Stimulated activated memory B cell treated with anti-CD40 and anti-IgM and Interleukin-4, amounts not matched to agents 10 μg/mL and 1 μg/mL and 100 μg/mL, for 72 hours (primary cell): ENCODE measurements at regions not wholly inside any gene's neighbourhood (a gene's known extent, or its start where the extent isn't known, plus 50 kb on each side); places are given as distances from the start of the nearest gene placed in this dataset.
"Not testable (repeated sequence)": the region's sequence is repeated elsewhere in the genome, so short reads cannot be mapped to it uniquely, and the experiment has no call there.

ENCODE experiments used
- ATAC-seq: fragments of 150-1000 bp; cut with Tn5 transposase; 2 replicates; pipeline ENCODE4 v1.10.0; 2021
- H3K27ac Mint-ChIP-seq: one replicate; pipeline ENCODE4 v1.8.0; 2022; ENCODE audit warnings: mild to moderate bottlenecking, mixed read lengths
- H3K27me3 Mint-ChIP-seq: one replicate; pipeline ENCODE4 v1.8.0; 2022; ENCODE audit warnings: mixed read lengths
- H3K36me3 Mint-ChIP-seq: one replicate; pipeline ENCODE4 v1.8.0; 2022; ENCODE audit warnings: mixed read lengths
- H3K4me1 Mint-ChIP-seq: one replicate; pipeline ENCODE4 v1.8.0; 2022; ENCODE audit warnings: mixed read lengths
- H3K4me3 Mint-ChIP-seq: one replicate; pipeline ENCODE4 v1.8.0; 2022; ENCODE audit warnings: mild to moderate bottlenecking, moderate library complexity, mixed read lengths
- H3K9me3 Mint-ChIP-seq: one replicate; pipeline ENCODE4 v1.8.0; 2022; ENCODE audit warnings: mixed read lengths

GRCh38 chr2:224650815-224651439 lies 65.2 kb downstream of the CCDC195 start:
- ATAC-seq: peak; percentile 53
- Mint-ChIP-seq H3K4me1 (peaks cover 16% of the 10 kb centered on the region), H3K27me3 (no peaks in the 10 kb centered on the region), H3K36me3 (no peaks in the 10 kb centered on the region), H3K9me3 (no peaks in the 10 kb centered on the region), H3K4me3 (no peak overlapping the region), H3K27ac (peak overlapping the region; percentile 35)

DNA sequence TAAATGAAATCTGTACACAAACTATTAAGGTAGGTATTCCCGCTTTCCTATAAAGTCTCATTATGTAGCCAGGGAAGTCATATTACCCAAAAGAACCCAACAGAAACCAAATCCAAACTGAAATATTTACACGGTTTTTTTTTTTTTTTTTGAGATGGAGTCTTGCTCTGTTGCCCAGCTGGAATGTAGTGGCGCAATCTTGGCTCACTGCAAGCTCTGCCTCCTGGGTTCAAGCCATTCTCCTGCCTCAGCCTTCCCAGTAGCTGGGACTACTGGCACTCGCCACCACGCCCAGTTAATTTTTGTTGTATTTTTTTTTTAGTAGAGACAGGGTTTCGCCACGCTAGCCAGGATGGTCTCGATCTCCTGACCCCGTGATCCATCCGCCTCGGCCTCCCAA lies 62.5 kb upstream of the CUL3 start:
- not testable (repeated sequence) for H3K36me3 Mint-ChIP-seq, H3K27ac Mint-ChIP-seq, H3K9me3 Mint-ChIP-seq, ATAC-seq, H3K27me3 Mint-ChIP-seq, H3K4me3 Mint-ChIP-seq
- peaks cover 26% of the 10 kb centered on the region for H3K4me1 Mint-ChIP-seq

- no peaks in the 10 kb centered on the region for H3K36me3 Mint-ChIP-seq
- H3K27ac Mint-ChIP-seq: peak overlapping the region; percentile 44
- H3K4me3 Mint-ChIP-seq: no peak overlapping the region
- H3K4me1 Mint-ChIP-seq: peaks cover 32% of the 10 kb centered on the region
- no peaks in the 10 kb centered on the region for H3K27me3 Mint-ChIP-seq
- peak; percentile 72 for ATAC-seq
- no peaks in the 10 kb centered on the region for H3K9me3 Mint-ChIP-seq
Measured at GRCh38 chr2:224646242-224646846, 61.2 kb upstream of the CUL3 start.

- no peak overlapping the region for H3K4me3 Mint-ChIP-seq
- peak overlapping the region; percentile 44 for H3K27ac Mint-ChIP-seq
- H3K27me3 Mint-ChIP-seq: no peaks in the 10 kb centered on the region
- no peaks in the 10 kb centered on the region for H3K9me3 Mint-ChIP-seq
- ATAC-seq: no peak
- peaks cover 28% of the 10 kb centered on the region for H3K4me1 Mint-ChIP-seq
- no peaks in the 10 kb centered on the region for H3K36me3 Mint-ChIP-seq
Measured at GRCh38 chr2:224645722-224646121, 60.6 kb upstream of the CUL3 start.

DNA sequence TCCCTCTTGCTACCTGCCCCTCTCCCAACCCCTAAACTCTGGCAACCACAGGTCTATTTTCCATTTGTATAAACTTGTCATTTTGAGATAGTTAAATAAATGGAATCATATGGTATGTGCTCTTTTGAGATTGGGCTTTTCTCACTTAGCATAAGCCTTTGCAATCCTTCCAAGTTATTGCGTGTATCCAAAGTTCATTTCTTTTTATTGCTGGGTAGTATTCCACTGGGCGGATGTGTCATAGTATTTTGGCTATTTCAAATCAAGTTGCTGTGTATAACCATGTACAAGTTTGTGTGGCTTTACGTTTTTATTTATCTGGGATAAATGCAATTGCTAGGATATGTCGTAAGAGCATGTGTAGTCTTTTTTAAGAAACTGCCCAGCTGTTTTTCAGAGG lies 55.5 kb upstream of the CUL3 start:
- Mint-ChIP-seq H3K4me3 (no peak overlapping the region), H3K4me1 (peaks cover 33% of the 10 kb centered on the region), H3K27ac (peak overlapping the region; percentile 50), H3K36me3 (no peaks in the 10 kb centered on the region), H3K9me3 (no peaks in the 10 kb centered on the region), H3K27me3 (no peaks in the 10 kb centered on the region)
- ATAC-seq: no peak

DNA sequence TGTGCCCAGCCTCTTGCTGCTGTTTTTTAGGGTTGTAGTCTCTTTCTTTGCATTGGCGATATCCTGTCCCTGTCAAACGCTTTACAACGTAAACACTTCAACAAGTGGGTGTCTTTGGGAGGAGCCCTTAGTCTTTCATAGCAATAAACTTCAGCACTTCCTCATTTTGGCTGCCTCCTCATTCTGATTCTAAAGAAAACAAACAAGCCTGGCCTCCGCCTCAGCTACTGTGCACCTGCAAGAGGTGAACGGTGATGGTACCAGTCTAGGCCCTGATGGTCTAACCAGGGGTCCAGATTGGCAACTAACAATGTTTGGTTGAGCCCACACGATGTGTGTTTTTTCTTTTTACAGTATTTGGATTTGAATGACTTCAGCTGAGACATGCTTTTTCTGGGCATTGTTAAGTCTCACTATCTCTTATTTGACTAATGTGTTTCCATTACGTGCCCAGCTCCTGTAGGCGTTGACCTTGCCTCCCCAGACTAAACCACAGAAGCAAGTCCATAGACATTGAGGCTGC lies 53.2 kb upstream of the CUL3 start:
- Mint-ChIP-seq H3K27me3 (no peaks in the 10 kb centered on the region), H3K27ac (peak overlapping the region; percentile 97), H3K36me3 (no peaks in the 10 kb centered on the region), H3K9me3 (no peaks in the 10 kb centered on the region), H3K4me3 (peak overlapping the region; percentile 69), H3K4me1 (peaks cover 27% of the 10 kb centered on the region)
- ATAC-seq: peak; percentile 97
